Lower leg skin (tissue), 3 donors: ENCODE measurements at regions not wholly inside any gene's neighbourhood (a gene's known extent, or its start where the extent isn't known, plus 50 kb on each side); places are given as distances from the start of the nearest gene placed in this dataset.

Experiments used
- POLR2A ChIP-seq, 2 donors: fragments of 450-650 bp; IDR thresholded peaks; one replicate each; pipeline ENCODE4 v1.6.1; 2016 to 2017; ENCODE audit warnings: antibody characterized with exemption in 2 of 2, mild to moderate bottlenecking in 1 of 2, moderate library complexity in 1 of 2
- TF ChIP-seq, protein P1 (sequence below), 3 donors: fragments of 450-650 bp; IDR thresholded peaks; one replicate each; pipeline ENCODE4 v1.5.1; 2016; ENCODE audit warnings: antibody characterized with exemption in 3 of 3, mild to moderate bottlenecking in 3 of 3, moderate library complexity in 2 of 3

DNA sequence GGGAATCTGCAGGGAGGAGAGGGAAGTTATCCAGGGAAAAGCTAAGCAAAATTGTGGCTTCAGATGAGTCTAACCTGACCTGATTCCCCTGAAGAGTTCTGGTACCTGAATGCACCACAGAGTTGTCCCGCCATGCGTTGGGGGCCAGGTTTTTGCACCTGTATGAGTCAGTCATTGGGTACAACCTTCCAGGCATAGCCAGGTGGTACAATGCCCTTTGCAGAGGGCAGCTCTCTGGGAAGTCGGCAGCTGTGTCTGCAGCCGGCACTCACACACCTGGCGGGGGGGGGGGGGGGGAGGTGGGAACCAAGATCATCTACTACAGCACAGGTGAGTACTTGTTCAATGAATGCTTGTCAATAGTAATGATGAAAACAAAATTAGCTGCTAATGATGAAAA is 52.5 kb upstream of the GTF3A start:
- TF ChIP-seq, protein P1, sequence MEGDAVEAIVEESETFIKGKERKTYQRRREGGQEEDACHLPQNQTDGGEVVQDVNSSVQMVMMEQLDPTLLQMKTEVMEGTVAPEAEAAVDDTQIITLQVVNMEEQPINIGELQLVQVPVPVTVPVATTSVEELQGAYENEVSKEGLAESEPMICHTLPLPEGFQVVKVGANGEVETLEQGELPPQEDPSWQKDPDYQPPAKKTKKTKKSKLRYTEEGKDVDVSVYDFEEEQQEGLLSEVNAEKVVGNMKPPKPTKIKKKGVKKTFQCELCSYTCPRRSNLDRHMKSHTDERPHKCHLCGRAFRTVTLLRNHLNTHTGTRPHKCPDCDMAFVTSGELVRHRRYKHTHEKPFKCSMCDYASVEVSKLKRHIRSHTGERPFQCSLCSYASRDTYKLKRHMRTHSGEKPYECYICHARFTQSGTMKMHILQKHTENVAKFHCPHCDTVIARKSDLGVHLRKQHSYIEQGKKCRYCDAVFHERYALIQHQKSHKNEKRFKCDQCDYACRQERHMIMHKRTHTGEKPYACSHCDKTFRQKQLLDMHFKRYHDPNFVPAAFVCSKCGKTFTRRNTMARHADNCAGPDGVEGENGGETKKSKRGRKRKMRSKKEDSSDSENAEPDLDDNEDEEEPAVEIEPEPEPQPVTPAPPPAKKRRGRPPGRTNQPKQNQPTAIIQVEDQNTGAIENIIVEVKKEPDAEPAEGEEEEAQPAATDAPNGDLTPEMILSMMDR (IDR thresholded peaks at IDR 0.05): no peak
- no peak for TF ChIP-seq POLR2A (IDR thresholded peaks at IDR 0.05)
